IPS-NIHi7 (cell line): ENCODE measurements at regions not wholly inside any gene's neighbourhood (a gene's known extent, or its start where the extent isn't known, plus 50 kb on each side); places are given as distances from the start of the nearest gene placed in this dataset.
"Not testable (repeated sequence)": the region's sequence is repeated elsewhere in the genome, so short reads cannot be mapped to it uniquely, and the experiment has no call there.

Source experiments
- DNase-seq: peaks from one replicate; pipeline ENCODE4 v3.0.0; 2012; ENCODE audit warnings: mixed read lengths; ENCODE audit errors: extremely low spot score

GRCh38 chr6:99802396-99803031 lies 191.5 kb downstream of the MCHR2 start:
- DNase-seq = peak; percentile 87

GRCh38 chr6:99808992-99809391 lies 185.0 kb downstream of the MCHR2 start:
- no peak for DNase-seq

- DNase-seq = no peak
These were observed 183.7 kb downstream of the MCHR2 start for GRCh38 chr6:99810295-99810694.

- no peak for DNase-seq
These were observed 182.9 kb downstream of the MCHR2 start for GRCh38 chr6:99810942-99811620.

- DNase-seq = no peak
These were observed 182.4 kb downstream of the MCHR2 start for GRCh38 chr6:99811636-99812035.

- no peak for DNase-seq
These were observed 180.5 kb downstream of the MCHR2 start for GRCh38 chr6:99813565-99813964.

- DNase-seq = no peak
These were observed 179.6 kb downstream of the MCHR2 start for GRCh38 chr6:99814230-99814928.

GRCh38 chr6:99816795-99817194 lies 177.2 kb downstream of the MCHR2 start:
- no peak for DNase-seq

- DNase-seq = no peak
These were observed 175.9 kb downstream of the MCHR2 start for GRCh38 chr6:99818161-99818560.

- no peak for DNase-seq
These were observed 174.2 kb downstream of the MCHR2 start for GRCh38 chr6:99819853-99820252.

- DNase-seq = no peak
These were observed 172.9 kb downstream of the MCHR2 start for GRCh38 chr6:99821164-99821563.

GRCh38 chr6:99822741-99823512 lies 171.1 kb downstream of the MCHR2 start:
- DNase-seq = peak; percentile 26

GRCh38 chr6:99823513-99824235 lies 170.3 kb downstream of the MCHR2 start:
- not testable (repeated sequence) for DNase-seq

- DNase-seq = no peak
These were observed 161.0 kb downstream of the MCHR2 start for GRCh38 chr6:99833034-99833433.

- no peak for DNase-seq
These were observed 157.6 kb downstream of the MCHR2 start for GRCh38 chr6:99836471-99836870.

GRCh38 chr6:99838607-99839006 lies 155.4 kb downstream of the MCHR2 start:
- DNase-seq = peak; percentile 22

GRCh38 chr6:99841297-99841696 lies 152.7 kb downstream of the MCHR2 start:
- DNase-seq = no peak

GRCh38 chr6:99846006-99846405 lies 148.0 kb downstream of the MCHR2 start:
- DNase-seq = no peak

GRCh38 chr6:99850841-99851240 lies 143.2 kb downstream of the MCHR2 start:
- no peak for DNase-seq

- DNase-seq = no peak
These were observed 142.0 kb downstream of the MCHR2 start for GRCh38 chr6:99852031-99852430.

GRCh38 chr6:99867026-99867425 lies 127.0 kb downstream of the MCHR2 start:
- no peak for DNase-seq
